Ishikawa (cell line): ENCODE measurements at regions not wholly inside any gene's neighbourhood (a gene's known extent, or its start where the extent isn't known, plus 50 kb on each side); places are given as distances from the start of the nearest gene placed in this dataset.

Source experiments
- CEBPB ChIP-seq: IDR thresholded peaks from 2 replicates; pipeline ENCODE4 v1.6.1; 2012
- CREB1 ChIP-seq: IDR thresholded peaks from 2 replicates; pipeline ENCODE4 v1.6.1; 2012; ENCODE audit warnings: low read depth
- EGR1 ChIP-seq: IDR thresholded peaks from 2 replicates; pipeline ENCODE4 v1.6.1; 2012
- EP300 ChIP-seq: IDR thresholded peaks from 2 replicates; pipeline ENCODE4 v1.6.1; 2012; ENCODE audit warnings: borderline replicate concordance
- FOXM1 ChIP-seq: IDR thresholded peaks from 2 replicates; pipeline ENCODE4 v1.6.1; 2012; ENCODE audit warnings: low read depth, borderline replicate concordance
- MAX ChIP-seq: IDR thresholded peaks from 2 replicates; pipeline ENCODE4 v1.6.1; 2012
- NFIC ChIP-seq: IDR thresholded peaks from 2 replicates; pipeline ENCODE4 v1.6.1; 2012
- RAD21 ChIP-seq: IDR thresholded peaks from 2 replicates; pipeline ENCODE4 v1.6.1; 2012; ENCODE audit warnings: low read depth
- TAF1 ChIP-seq: IDR thresholded peaks from 2 replicates; pipeline ENCODE4 v1.6.1; 2012; ENCODE audit warnings: low read depth, mild to moderate bottlenecking
- TCF12 ChIP-seq: IDR thresholded peaks from 2 replicates; pipeline ENCODE4 v1.6.1; 2012; ENCODE audit warnings: low read depth
- TEAD4 ChIP-seq: IDR thresholded peaks from 2 replicates; pipeline ENCODE4 v1.6.1; 2012
- USF1 ChIP-seq: IDR thresholded peaks from 2 replicates; pipeline ENCODE4 v1.6.1; 2012
- YY1 ChIP-seq: IDR thresholded peaks from 2 replicates; pipeline ENCODE4 v1.6.1; 2012; ENCODE audit warnings: low read depth
- ZBTB7A ChIP-seq: IDR thresholded peaks from 2 replicates; pipeline ENCODE4 v1.6.1; 2012; ENCODE audit warnings: low read depth
- TF ChIP-seq, protein P1 (sequence below): IDR thresholded peaks from 2 replicates; pipeline ENCODE4 v1.6.1; 2012; ENCODE audit warnings: low read depth, mild to moderate bottlenecking

GRCh38 chr6:15089569-15090144 lies 156.2 kb upstream of the JARID2 start:
- TF ChIP-seq TAF1, result no peak
- TF ChIP-seq CREB1, result no peak
- no peak for TF ChIP-seq EP300
- no peak for TF ChIP-seq YY1
- no peak for TF ChIP-seq FOXM1
- no peak for TF ChIP-seq CEBPB
- no peak for TF ChIP-seq NFIC
- no peak for TF ChIP-seq USF1
- no peak for TF ChIP-seq EGR1
- no peak for TF ChIP-seq TCF12
- TF ChIP-seq, protein P1, sequence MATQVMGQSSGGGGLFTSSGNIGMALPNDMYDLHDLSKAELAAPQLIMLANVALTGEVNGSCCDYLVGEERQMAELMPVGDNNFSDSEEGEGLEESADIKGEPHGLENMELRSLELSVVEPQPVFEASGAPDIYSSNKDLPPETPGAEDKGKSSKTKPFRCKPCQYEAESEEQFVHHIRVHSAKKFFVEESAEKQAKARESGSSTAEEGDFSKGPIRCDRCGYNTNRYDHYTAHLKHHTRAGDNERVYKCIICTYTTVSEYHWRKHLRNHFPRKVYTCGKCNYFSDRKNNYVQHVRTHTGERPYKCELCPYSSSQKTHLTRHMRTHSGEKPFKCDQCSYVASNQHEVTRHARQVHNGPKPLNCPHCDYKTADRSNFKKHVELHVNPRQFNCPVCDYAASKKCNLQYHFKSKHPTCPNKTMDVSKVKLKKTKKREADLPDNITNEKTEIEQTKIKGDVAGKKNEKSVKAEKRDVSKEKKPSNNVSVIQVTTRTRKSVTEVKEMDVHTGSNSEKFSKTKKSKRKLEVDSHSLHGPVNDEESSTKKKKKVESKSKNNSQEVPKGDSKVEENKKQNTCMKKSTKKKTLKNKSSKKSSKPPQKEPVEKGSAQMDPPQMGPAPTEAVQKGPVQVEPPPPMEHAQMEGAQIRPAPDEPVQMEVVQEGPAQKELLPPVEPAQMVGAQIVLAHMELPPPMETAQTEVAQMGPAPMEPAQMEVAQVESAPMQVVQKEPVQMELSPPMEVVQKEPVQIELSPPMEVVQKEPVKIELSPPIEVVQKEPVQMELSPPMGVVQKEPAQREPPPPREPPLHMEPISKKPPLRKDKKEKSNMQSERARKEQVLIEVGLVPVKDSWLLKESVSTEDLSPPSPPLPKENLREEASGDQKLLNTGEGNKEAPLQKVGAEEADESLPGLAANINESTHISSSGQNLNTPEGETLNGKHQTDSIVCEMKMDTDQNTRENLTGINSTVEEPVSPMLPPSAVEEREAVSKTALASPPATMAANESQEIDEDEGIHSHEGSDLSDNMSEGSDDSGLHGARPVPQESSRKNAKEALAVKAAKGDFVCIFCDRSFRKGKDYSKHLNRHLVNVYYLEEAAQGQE, result no peak
- no peak for TF ChIP-seq TEAD4
- TF ChIP-seq RAD21, result no peak
- TF ChIP-seq ZBTB7A, result no peak
- TF ChIP-seq MAX, result no peak

- no peak for TF ChIP-seq FOXM1
- no peak for TF ChIP-seq TCF12
- TF ChIP-seq EGR1, result no peak
- no peak for TF ChIP-seq NFIC
- TF ChIP-seq ZBTB7A, result no peak
- no peak for TF ChIP-seq MAX
These were observed 155.7 kb upstream of the JARID2 start for GRCh38 chr6:15090145-15090579.

DNA sequence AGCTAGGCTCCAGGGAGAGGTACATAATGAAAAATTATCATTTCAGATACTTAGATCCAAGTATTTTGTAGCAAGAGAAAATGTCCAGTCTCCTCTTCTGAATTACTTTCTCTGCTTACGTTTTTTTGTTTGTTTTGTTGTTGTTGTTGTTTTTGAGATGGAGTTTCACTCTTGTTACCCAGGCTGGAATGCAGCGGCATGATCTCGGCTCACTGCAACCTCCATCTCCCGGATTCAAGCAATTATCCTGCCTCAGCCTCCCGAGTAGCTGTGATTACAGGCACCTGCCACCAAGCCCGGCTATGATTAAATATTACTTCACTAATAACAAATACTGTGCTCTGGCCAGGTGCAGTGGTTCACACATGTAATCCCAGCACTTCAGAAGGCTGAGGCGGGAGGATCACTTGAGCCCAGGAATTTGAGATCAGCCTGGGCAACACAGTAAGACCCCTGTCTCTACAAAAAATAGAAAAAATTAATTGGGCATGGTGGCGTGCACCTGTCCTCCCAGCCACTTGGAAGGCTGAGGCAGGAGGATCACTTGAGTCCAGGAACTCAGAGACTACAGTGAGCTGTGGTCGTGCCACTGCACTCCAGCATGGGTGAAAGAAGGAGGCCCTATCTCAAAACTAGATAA lies 155.0 kb upstream of the JARID2 start:
- TF ChIP-seq, protein P1, result no peak
- TF ChIP-seq ZBTB7A (no peak), TAF1 (no peak), RAD21 (no peak), FOXM1 (no peak), MAX (no peak), TEAD4 (no peak), USF1 (no peak), CREB1 (no peak), EP300 (no peak), YY1 (no peak), EGR1 (no peak), TCF12 (no peak), CEBPB (no peak), NFIC (no peak)

GRCh38 chr6:15096894-15097837 lies 148.7 kb upstream of the JARID2 start:
- TF ChIP-seq CEBPB, result no peak
- no peak for TF ChIP-seq YY1
- no peak for TF ChIP-seq NFIC
- no peak for TF ChIP-seq ZBTB7A
- no peak for TF ChIP-seq USF1
